ENCODE measurements at regions not wholly inside any gene's neighbourhood (a gene's known extent, or its start where the extent isn't known, plus 50 kb on each side); places are given as distances from the start of the nearest gene placed in this dataset.

- FAIRE-seq (no peak), DNase-seq (no peak)
- intact Hi-C loops (cut with DNase I) = no loop called here
- H3K27ac ChIP-seq (ENCODE audit: low read depth in 2 of 2, low read length in 2 of 2) = no peak overlapping the region
- no peaks in the 10 kb centered on the region for H3K9me3 ChIP-seq (ENCODE audit: control insufficient read depth in 2 of 3, insufficient read depth in 1 of 3, low read length in 3 of 3)
- H3K27me3 ChIP-seq (ENCODE audit: control insufficient read depth, insufficient read depth, low read length) = no peaks in the 10 kb centered on the region
- no peak for TF ChIP-seq CTCF (IDR thresholded peaks at IDR 0.05; ENCODE audit: borderline replicate concordance, extremely low read depth, insufficient read depth)
- no peaks in the 10 kb centered on the region for H3K36me3 ChIP-seq (ENCODE audit: control insufficient read depth in 2 of 3, insufficient read depth in 3 of 3, low read length in 3 of 3)
- no peak overlapping the region for H3K4me3 ChIP-seq (ENCODE audit: low read length in 3 of 3)
- H3K9ac ChIP-seq (ENCODE audit: low read length in 3 of 3) = no peak overlapping the region
- H3K4me1 ChIP-seq (ENCODE audit: control insufficient read depth in 2 of 3, insufficient read depth in 2 of 3, low read depth in 1 of 3, low read length in 3 of 3) = no peaks in the 10 kb centered on the region
Measured at GRCh38 chr9:85451680-85452079, 290.1 kb downstream of the AGTPBP1 start.

- Histone ChIP-seq H3K27ac (ENCODE audit: low read depth in 2 of 2, low read length in 2 of 2) (no peak overlapping the region), H3K9me3 (ENCODE audit: control insufficient read depth in 2 of 3, insufficient read depth in 1 of 3, low read length in 3 of 3) (no peaks in the 10 kb centered on the region), H3K4me3 (ENCODE audit: low read length in 3 of 3) (no peak overlapping the region), H3K9ac (ENCODE audit: low read length in 3 of 3) (no peak overlapping the region), H3K27me3 (ENCODE audit: control insufficient read depth, insufficient read depth, low read length) (no peaks in the 10 kb centered on the region), H3K4me1 (ENCODE audit: control insufficient read depth in 2 of 3, insufficient read depth in 2 of 3, low read depth in 1 of 3, low read length in 3 of 3) (no peaks in the 10 kb centered on the region), H3K36me3 (ENCODE audit: control insufficient read depth in 2 of 3, insufficient read depth in 3 of 3, low read length in 3 of 3) (no peaks in the 10 kb centered on the region)
- TF ChIP-seq CTCF (IDR thresholded peaks at IDR 0.05; ENCODE audit: borderline replicate concordance, extremely low read depth, insufficient read depth) = no peak
- FAIRE-seq = no peak
- intact Hi-C loops (cut with DNase I) = no loop called here
- DNase-seq = no peak
Measured at GRCh38 chr9:85445887-85446286, 295.9 kb downstream of the AGTPBP1 start.

GRCh38 chr9:85444243-85444642, 297.5 kb downstream of the AGTPBP1 start:
- FAIRE-seq = no peak
- H3K36me3 ChIP-seq (ENCODE audit: control insufficient read depth in 2 of 3, insufficient read depth in 3 of 3, low read length in 3 of 3) = no peaks in the 10 kb centered on the region
- intact Hi-C loops (cut with DNase I) = no loop called here
- no peak for DNase-seq
- H3K4me3 ChIP-seq (ENCODE audit: low read length in 3 of 3) = no peak overlapping the region
- no peak overlapping the region for H3K9ac ChIP-seq (ENCODE audit: low read length in 3 of 3)
- no peak for TF ChIP-seq CTCF (IDR thresholded peaks at IDR 0.05; ENCODE audit: borderline replicate concordance, extremely low read depth, insufficient read depth)
- H3K27ac ChIP-seq (ENCODE audit: low read depth in 2 of 2, low read length in 2 of 2) = no peak overlapping the region
- no peaks in the 10 kb centered on the region for H3K4me1 ChIP-seq (ENCODE audit: control insufficient read depth in 2 of 3, insufficient read depth in 2 of 3, low read depth in 1 of 3, low read length in 3 of 3)
- no peaks in the 10 kb centered on the region for H3K9me3 ChIP-seq (ENCODE audit: control insufficient read depth in 2 of 3, insufficient read depth in 1 of 3, low read length in 3 of 3)
- H3K27me3 ChIP-seq (ENCODE audit: control insufficient read depth, insufficient read depth, low read length) = no peaks in the 10 kb centered on the region

GRCh38 chr9:85443190-85443598, 298.6 kb downstream of the AGTPBP1 start:
- intact Hi-C loops (cut with DNase I) = no loop called here
- no peaks in the 10 kb centered on the region for H3K4me1 ChIP-seq (ENCODE audit: control insufficient read depth in 2 of 3, insufficient read depth in 2 of 3, low read depth in 1 of 3, low read length in 3 of 3)

More at GRCh38 chr9:85443190-85443598, 298.6 kb downstream of the AGTPBP1 start:
- Histone ChIP-seq H3K9me3 (ENCODE audit: control insufficient read depth in 2 of 3, insufficient read depth in 1 of 3, low read length in 3 of 3) (no peaks in the 10 kb centered on the region), H3K36me3 (ENCODE audit: control insufficient read depth in 2 of 3, insufficient read depth in 3 of 3, low read length in 3 of 3) (no peaks in the 10 kb centered on the region), H3K9ac (ENCODE audit: low read length in 3 of 3) (no peak overlapping the region), H3K4me3 (ENCODE audit: low read length in 3 of 3) (no peak overlapping the region), H3K27me3 (ENCODE audit: control insufficient read depth, insufficient read depth, low read length) (no peaks in the 10 kb centered on the region), H3K27ac (ENCODE audit: low read depth in 2 of 2, low read length in 2 of 2) (no peak overlapping the region)
- no peak for TF ChIP-seq CTCF (IDR thresholded peaks at IDR 0.05; ENCODE audit: borderline replicate concordance, extremely low read depth, insufficient read depth)
- no peak for FAIRE-seq
- DNase-seq = no peak
